HG02759 (cell line): ENCODE measurements at regions not wholly inside any gene's neighbourhood (a gene's known extent, or its start where the extent isn't known, plus 50 kb on each side); places are given as distances from the start of the nearest gene placed in this dataset.

Experiments
- ATAC-seq: cut with Tn5 transposase; IDR thresholded peaks from one replicate; pipeline ENCODE4 v1.9.1; 2021; ENCODE audit warnings: mild to moderate bottlenecking, moderate library complexity; ENCODE audit not compliant: unreplicated experiment

DNA sequence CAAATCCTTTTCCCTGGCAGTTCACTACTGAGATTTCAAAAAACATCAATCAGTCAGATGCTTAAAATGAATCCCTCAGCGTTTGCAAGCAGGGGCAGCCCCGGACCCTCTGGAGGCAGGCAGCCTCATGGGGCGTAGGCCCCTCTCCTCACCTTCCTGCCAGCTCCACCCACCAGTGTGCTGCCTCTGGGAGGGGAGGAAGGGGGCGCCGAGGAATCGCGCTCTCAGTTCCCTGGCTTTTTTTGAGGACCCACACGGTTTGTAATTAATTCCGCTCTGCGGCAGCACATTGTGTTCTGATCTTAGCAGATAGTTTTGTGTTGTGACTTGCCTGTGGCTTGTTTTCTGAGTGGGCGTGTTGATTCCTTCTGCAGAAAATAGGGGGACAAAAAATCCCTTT is 159.9 kb downstream of the KLF13 start:
- no peak for ATAC-seq

GRCh38 chr15:31486906-31487695 is 160.5 kb downstream of the KLF13 start:
- ATAC-seq, result no peak

- peak; percentile 55 for ATAC-seq
Measured at GRCh38 chr15:31487811-31488436, 161.3 kb downstream of the KLF13 start.

- peak; percentile 45 for ATAC-seq
Measured at GRCh38 chr15:31488437-31489204, 162.0 kb downstream of the KLF13 start.

- ATAC-seq, result no peak
Measured at GRCh38 chr15:31489281-31489680, 162.6 kb downstream of the KLF13 start.

DNA sequence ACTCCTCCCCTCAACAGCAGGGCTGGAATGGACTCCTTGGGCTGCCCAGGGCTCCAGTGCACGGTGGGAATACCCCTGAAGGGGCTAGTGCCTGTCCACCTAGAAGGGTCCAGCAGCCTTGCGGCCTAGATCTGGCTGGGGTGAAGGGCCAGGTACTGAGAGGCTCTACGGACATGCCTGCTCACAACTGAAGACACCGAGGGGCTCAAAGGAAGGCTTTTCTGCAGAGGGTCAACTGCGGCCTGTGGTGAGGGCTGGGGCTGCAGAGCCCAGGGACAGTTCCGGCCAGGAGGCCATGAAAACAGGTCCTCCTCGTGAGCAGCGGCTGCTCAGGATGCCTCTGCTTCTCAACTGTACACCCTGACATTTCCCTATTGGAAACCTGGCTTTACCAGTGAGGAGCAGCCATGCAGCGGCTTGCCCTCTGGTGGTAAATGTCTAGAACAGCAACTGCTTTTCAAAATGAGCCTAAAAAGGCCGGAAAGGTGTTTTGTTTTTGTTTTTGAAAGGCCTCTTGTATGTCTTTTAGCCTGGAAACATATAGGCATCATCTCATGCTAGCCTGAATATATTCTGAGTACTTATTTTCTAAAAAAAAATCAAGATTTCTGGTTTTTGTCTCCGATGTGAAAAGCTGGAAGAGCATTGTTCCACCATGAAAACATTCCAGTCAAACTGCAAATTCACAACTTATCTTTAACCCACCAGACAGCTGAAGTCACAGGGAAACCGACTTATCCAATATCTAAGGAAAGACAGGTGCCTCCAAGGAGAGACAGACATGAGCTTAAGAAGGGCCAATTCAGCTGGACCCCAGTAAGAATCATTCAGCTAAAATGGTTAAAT is 163.4 kb downstream of the KLF13 start:
- ATAC-seq, result no peak

- ATAC-seq, result no peak
Measured at GRCh38 chr15:31494786-31495185, 168.2 kb downstream of the KLF13 start.

DNA sequence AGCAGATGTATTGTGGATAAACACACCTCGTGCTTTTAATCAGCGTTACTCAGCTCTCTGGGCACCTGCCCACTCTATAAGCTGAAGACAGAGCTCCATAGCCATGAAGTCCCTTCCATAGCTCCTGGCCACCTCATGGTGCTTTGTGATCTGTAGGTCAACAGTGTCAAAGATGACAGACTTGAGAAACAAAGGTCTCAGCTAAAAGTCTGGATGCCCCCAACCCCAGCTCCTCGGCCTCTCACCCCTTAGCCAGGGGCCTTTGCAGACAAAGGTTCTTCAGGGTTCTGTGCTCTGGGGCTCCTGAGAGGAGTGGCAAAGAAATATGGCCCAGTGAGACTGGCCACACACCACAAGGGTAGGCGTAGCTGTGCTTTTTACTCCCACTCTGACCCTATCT is 168.6 kb downstream of the KLF13 start:
- no peak for ATAC-seq

DNA sequence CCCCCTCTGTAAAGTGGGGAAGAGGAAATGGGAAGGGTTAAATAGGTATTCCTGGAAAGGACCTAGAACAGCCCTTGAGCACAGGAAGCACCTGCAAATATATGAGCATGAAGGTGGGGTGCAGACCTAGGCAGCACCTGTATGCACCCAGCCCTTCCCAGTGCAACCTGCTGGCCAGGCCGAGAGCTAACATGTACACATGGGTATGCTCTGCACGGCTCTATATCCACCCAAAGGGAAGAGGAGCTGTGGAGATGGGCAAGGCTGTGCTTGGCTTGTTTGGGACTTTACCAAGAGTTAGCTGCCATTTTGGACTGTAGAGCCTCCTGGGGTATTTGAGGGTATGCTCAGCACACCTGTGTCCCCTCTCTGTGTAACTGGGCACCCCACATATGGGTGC is 171.2 kb downstream of the KLF13 start:
- ATAC-seq, result no peak

DNA sequence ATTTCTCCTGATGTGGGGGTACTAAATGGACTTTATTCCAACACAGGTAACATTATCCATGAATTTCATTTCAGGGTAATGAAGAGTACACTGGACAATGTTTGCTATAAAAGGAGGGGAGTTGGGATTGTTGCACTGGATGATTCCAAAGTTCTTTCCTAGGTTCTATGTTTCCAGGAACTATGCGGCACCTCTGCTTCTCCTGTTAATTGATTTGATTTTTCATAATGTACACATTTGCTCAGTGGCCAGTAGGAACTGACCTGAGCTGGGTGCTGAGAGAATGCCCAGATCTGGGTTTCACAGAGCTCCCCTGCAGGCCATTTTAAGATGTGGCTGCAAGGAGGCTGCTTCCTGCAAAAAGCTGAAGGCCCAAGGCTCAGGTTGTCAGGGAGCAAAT is 171.7 kb downstream of the KLF13 start:
- ATAC-seq, result no peak

GRCh38 chr15:31498756-31499155 is 172.1 kb downstream of the KLF13 start:
- ATAC-seq, result no peak

GRCh38 chr15:31499236-31499952 is 172.8 kb downstream of the KLF13 start:
- ATAC-seq, result no peak

DNA sequence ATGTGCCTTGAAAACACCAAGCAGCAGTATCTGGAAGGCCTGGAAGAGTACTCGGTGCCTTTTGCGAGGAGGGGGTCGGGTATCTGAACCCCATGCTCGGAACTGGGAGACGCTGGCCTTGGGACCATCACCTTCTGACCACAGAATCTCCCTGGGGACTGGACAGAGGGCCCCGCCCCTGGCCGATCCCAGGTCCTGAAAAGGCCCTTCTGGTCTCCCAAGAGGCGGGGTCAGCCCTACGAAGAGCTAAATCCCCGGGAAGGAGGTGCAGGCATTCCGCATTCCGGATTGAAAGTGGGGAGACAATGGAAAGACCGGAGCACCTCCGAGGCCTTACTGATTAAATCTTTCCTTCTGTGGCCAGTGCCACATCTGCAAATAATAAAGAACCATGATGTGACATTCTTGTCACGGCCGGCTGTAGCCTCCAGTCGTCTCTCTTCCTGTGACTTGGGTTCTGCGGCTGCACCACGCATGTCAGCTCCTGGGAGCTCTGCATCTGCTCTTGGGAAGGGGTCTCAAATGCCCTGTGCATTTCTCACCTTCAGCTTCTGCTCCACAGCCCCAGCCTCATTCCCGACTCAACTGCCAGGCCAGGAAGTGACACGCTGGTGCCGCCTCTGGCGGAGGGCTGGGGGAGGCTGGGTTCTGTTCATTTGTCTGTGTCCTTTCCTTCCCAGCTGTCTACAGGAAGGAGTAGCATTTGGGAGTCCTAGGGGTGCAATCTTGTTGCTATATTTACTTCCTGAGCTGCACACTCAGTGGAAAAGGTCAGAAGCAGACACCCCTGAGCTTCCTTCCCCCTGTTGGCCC is 173.5 kb downstream of the KLF13 start:
- ATAC-seq, result no peak

DNA sequence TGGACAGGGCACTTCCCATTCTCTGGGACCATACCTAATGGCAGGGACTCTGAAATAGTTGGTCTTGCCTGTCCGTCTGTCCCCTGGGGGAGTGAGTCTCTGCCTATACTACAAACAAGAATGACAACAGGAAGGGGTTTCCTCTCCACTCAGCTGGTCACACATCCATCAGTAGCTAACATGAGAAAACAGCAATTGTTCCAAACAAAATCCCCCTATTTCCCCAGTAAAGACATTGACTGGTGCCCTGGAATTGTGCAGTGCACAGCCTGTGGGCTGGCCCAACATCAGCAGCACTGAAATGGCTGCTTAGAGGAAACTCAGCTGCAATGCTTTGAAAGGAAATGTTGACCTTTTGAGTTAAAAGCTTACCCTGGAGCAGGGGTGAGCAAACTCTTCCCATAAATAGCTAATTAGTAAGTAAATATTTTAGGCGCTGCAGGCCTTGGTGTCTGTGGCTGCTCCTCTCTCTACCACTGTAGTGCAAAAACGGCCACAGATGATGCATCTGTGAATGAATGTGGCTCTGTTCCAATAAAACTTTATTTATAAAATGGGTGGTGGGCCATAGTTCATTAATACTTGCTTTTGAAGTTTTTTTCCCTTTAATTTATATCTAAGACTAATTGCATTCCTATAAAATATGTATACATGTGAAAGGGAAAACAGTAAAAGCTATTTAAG is 174.3 kb downstream of the KLF13 start:
- no peak for ATAC-seq

GRCh38 chr15:31501536-31502157 is 175.0 kb downstream of the KLF13 start:
- ATAC-seq, result no peak

DNA sequence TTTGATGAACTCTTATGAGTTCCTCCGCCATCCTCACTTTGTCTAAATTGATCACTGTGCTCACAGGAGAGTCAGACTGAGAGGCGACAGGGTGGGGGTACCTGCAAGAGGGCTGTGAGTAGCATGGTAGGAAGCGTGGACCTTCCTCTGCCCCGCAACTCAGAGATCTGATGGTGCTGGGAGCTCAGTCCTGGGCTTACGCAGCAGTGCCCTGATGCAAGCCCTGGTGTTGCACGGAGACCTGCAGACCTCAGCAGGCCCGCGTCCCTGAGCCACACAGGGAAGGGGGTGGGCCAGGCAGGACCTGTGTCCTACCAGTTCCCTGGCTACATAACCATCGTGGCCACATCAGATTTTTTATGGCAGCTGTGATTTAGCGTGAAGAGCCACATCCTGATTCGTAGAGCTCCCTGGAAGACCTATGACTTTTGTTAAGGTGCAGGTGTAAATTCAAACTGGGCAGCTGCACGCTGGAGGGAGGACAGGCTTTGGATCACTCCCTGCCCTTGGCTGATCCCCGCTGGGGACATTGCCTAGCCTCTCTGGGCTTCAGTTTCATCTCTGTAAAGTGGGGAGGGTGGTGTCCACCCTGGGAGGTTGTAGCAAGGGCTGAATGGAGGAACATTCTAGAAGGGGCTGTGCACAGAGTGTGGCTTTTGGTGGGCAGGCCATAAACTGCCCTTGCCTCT is 176.1 kb downstream of the KLF13 start:
- ATAC-seq, result no peak

DNA sequence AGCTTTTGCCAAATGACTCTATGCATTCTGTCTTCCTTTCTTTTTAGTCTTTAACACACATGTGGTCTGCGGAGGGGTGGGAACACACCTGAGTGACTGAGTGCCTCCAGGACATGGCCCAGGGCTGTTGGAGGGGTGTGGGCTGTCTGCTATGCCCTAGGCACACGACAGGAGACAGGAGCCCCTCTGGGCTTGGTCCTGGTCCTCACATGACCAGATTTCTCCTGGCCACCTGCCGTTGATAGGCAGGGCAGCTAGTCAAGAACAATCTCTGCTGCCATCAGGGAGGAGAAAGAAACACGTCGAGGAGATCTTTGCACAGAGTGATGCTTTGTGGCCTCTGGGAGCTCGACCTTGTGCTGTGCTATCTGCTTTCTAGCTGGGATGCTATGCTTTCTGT is 176.6 kb downstream of the KLF13 start:
- ATAC-seq, result no peak
